Esophagus squamous epithelium (tissue), 5 donors: ENCODE measurements at regions not wholly inside any gene's neighbourhood (a gene's known extent, or its start where the extent isn't known, plus 50 kb on each side); places are given as distances from the start of the nearest gene placed in this dataset.

Source experiments
- DNase-seq: peaks from one replicate; lab custom pipeline; 2025; lab: John Stamatoyannopoulos, UW
- H3K27ac ChIP-seq, 4 donors: fragments of 200-600 bp; sonication (generic); one replicate each; pipeline ENCODE4 v1.5.1; 2016 to 2019; ENCODE audit warnings: mild to moderate bottlenecking in 1 of 4
- H3K27me3 ChIP-seq, 4 donors: fragments of 200-600 bp; sonication (generic); 1 replicate in 3 of 4; 2 replicates in 1 of 4; pipeline versions ENCODE4 v1.5.1 to v1.6.0; 2017 to 2021; ENCODE audit warnings: antibody characterized with exemption in 1 of 4
- H3K36me3 ChIP-seq, 3 donors: fragments of 200-600 bp; sonication (generic); one replicate each; pipeline ENCODE4 v1.5.1; 2016 to 2019
- H3K4me1 ChIP-seq, 3 donors: fragments of 200-600 bp; sonication (generic); one replicate each; pipeline ENCODE4 v1.5.1; 2017 to 2019
- H3K4me3 ChIP-seq, 4 donors: fragments of 200-600 bp; sonication (generic); 1 replicate in 3 of 4; 2 replicates in 1 of 4; pipeline ENCODE4 v1.5.1; 2016 to 2019; ENCODE audit warnings: mild to moderate bottlenecking in 2 of 4, moderate library complexity in 1 of 4
- H3K9me3 ChIP-seq, 3 donors: fragments of 200-600 bp; sonication (generic); one replicate each; pipeline ENCODE4 v1.5.1; 2016 to 2019
- POLR2A ChIP-seq, 4 donors: fragments of 450-650 bp; IDR thresholded peaks; one replicate each; pipeline ENCODE4 v1.6.1; 2017; ENCODE audit warnings: antibody characterized with exemption in 4 of 4, mild to moderate bottlenecking in 4 of 4, moderate library complexity in 3 of 4
- WGBS, 2 donors: methylation state at CpG; one replicate each; pipeline ENCODE4 v1.1.5; 2018; 5-methylcytosine and 5-hydroxymethylcytosine counted together
- intact Hi-C: fragments of 100-400 bp; cut with DNase I; formaldehyde crosslinking; loops from one replicate; pipeline ENCODE4 v1.15.0; 2022
- TF ChIP-seq, protein P1 (sequence below), 6 experiments: fragments of 450-650 bp in 4 of 6; fragments of 200-600 bp in 2 of 6; sonication (generic) in 2 of 6; IDR thresholded peaks; one replicate each; pipeline ENCODE4 v1.5.1; 2016 to 2019; ENCODE audit warnings: antibody characterized with exemption in 6 of 6, mild to moderate bottlenecking in 4 of 6, moderate library complexity in 4 of 6
- donor health status: DM: yes; HTN: yes; CAD: no.

DNA sequence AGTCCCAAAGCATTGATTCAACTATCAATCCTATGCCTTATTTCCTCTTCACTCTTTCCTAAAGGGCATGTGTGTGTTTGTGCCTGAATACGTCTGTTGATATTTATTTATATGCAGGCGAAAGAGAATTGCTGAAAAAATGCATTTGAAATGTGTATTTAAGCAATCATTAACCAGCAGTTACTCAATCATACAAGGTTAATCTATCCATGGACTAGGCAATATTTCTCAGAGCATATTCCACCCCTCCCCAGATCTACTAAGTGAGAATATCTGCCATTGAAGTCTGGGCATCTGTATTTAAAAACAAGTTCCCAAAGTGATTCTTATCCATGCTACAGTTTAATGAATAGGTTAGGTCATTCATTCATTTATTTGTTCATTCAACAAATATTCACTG lies 113.6 kb downstream of the RASGEF1B start:
- no peak for TF ChIP-seq POLR2A (IDR thresholded peaks at IDR 0.05)
- TF ChIP-seq, protein P1, sequence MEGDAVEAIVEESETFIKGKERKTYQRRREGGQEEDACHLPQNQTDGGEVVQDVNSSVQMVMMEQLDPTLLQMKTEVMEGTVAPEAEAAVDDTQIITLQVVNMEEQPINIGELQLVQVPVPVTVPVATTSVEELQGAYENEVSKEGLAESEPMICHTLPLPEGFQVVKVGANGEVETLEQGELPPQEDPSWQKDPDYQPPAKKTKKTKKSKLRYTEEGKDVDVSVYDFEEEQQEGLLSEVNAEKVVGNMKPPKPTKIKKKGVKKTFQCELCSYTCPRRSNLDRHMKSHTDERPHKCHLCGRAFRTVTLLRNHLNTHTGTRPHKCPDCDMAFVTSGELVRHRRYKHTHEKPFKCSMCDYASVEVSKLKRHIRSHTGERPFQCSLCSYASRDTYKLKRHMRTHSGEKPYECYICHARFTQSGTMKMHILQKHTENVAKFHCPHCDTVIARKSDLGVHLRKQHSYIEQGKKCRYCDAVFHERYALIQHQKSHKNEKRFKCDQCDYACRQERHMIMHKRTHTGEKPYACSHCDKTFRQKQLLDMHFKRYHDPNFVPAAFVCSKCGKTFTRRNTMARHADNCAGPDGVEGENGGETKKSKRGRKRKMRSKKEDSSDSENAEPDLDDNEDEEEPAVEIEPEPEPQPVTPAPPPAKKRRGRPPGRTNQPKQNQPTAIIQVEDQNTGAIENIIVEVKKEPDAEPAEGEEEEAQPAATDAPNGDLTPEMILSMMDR (IDR thresholded peaks at IDR 0.05), result no peak
- no peaks in the 10 kb centered on the region for H3K9me3 ChIP-seq
- no peak overlapping the region for H3K27ac ChIP-seq
- WGBS, 2 donors, result 57 to 71% methylated on average over 2 of the region's 2 CpGs
- DNase-seq, result no peak
- no peaks in the 10 kb centered on the region for H3K4me1 ChIP-seq
- no peaks in the 10 kb centered on the region for H3K36me3 ChIP-seq
- peaks cover 0 to 6% (median 0%) of the 10 kb centered on the region in 4 donors for H3K27me3 ChIP-seq
- intact Hi-C loops, result no loop called here
- H3K4me3 ChIP-seq, result no peak overlapping the region

DNA sequence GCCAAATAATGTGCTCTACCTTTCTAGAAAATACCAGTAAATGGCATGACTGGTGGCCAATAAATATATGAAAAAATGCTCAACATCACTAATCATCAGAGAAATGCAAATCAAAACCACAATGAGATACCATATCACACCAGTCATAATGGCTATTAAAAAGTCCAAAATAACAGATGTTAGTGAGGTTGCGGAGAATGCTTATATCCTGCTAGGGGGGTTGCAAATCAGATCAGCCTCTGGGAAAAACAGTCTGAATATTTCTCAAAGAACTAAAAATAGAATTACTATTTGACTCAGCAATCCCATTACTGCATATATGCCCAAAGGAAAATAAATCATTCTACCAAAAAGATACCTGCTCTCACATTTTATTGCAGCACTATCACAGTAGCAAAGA lies 115.1 kb downstream of the RASGEF1B start:
- H3K9me3 ChIP-seq, result no peaks in the 10 kb centered on the region
- H3K4me1 ChIP-seq, result no peaks in the 10 kb centered on the region
- 82 to 93% methylated on average over 1 of the region's 1 CpG for WGBS, 2 donors
- peaks cover 0 to 6% (median 0%) of the 10 kb centered on the region in 4 donors for H3K27me3 ChIP-seq
- no peaks in the 10 kb centered on the region for H3K36me3 ChIP-seq
- no peak overlapping the region for H3K4me3 ChIP-seq
- TF ChIP-seq POLR2A (IDR thresholded peaks at IDR 0.05), result no peak
- TF ChIP-seq, protein P1 (IDR thresholded peaks at IDR 0.05), result no peak
- intact Hi-C loops, result no loop called here
- no peak for DNase-seq
- no peak overlapping the region for H3K27ac ChIP-seq

DNA sequence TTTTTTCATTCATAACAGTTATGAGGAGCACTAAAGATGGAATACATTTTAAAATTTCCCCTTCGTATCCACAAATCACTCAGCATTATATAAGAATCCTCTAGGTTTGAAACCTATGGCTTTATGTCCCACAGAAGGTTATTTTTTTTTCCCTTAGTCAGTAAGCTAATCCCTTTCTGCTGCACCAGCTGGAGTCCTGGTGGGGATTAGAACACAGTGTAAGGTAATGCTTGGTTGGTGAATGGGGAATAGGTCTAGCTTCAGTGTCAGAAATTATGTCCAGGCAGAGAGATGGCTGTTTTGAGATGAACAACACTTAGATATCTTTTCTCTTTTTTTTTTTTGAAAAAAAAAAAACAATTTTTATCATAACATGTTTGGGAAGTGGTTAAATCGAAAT lies 116.6 kb downstream of the RASGEF1B start:
- WGBS, 2 donors, result 62 to 69% methylated on average over 2 of the region's 2 CpGs
- no peak for TF ChIP-seq POLR2A (IDR thresholded peaks at IDR 0.05)
- TF ChIP-seq, protein P1 (IDR thresholded peaks at IDR 0.05), result no peak
- intact Hi-C loops, result no loop called here

DNA sequence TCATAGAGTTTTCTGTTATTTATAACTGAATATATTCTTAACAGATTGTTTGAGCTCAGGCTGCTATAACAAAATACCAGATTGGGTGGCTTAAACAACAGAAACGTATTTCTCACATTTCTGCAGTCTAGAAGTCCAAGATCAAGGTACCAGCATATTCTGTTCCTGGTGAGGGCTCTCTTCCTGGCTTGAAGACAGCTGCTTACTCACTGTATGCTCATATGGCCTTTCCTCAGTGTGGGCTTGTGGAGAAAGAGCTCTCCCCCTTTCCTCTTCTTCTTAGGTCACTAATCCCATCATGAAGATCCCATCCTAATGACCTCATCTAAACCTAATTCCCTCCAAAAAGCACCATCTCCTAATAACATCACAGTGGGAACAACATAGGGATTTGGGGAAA lies 117.8 kb downstream of the RASGEF1B start:
- TF ChIP-seq, protein P1 (IDR thresholded peaks at IDR 0.05), result no peak
- TF ChIP-seq POLR2A (IDR thresholded peaks at IDR 0.05), result no peak
- Histone ChIP-seq H3K4me3 (no peak overlapping the region), H3K9me3 (no peaks in the 10 kb centered on the region), H3K36me3 (no peaks in the 10 kb centered on the region), H3K4me1 (no peaks in the 10 kb centered on the region), H3K27me3 (no peaks in the 10 kb centered on the region), H3K27ac (no peak overlapping the region)
- 32 to 46% methylated on average over 1 of the region's 1 CpG for WGBS, 2 donors
- intact Hi-C loops, result loop anchor here (5.0 kb wide), 1 partner anchor 287 kb away; no protein-coding TSS in a partner anchor
- no peak for DNase-seq

More for the DNA sequence above, 116.6 kb downstream of the RASGEF1B start:
- Histone ChIP-seq H3K36me3 (no peaks in the 10 kb centered on the region), H3K4me3 (no peak overlapping the region), H3K9me3 (no peaks in the 10 kb centered on the region), H3K27ac (no peak overlapping the region), H3K4me1 (no peaks in the 10 kb centered on the region), H3K27me3 (peaks cover 0 to 6% (median 0%) of the 10 kb centered on the region in 4 donors)
- no peak for DNase-seq

DNA sequence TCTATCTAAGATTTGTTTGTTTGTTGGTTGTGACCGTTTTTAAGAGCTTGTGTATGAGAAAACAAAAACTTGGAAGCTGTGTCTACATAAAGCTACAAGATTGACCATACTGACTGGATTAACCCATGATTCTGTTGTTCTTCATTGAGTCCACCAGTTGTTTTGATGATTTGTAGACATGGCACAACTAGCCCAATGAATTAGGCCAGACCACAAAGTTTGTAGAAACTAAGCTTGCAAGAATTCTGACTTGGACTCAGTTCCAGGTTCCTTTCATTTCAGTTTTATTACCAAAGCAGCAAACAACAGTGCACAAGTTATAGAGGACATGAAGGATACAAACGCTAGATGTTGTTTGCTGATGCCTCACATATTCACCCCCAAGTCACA lies 119.3 kb downstream of the RASGEF1B start:
- no peaks in the 10 kb centered on the region for H3K9me3 ChIP-seq
- TF ChIP-seq, protein P1 (IDR thresholded peaks at IDR 0.05), result no peak
- TF ChIP-seq POLR2A (IDR thresholded peaks at IDR 0.05), result no peak
- intact Hi-C loops, result loop anchor here (5.0 kb wide), 1 partner anchor 285 kb away; no protein-coding TSS in a partner anchor
- 58 to 68% methylated on average over 2 of the region's 2 CpGs for WGBS, 2 donors
- no peak overlapping the region for H3K4me3 ChIP-seq
- H3K4me1 ChIP-seq, result no peaks in the 10 kb centered on the region
- H3K36me3 ChIP-seq, result no peaks in the 10 kb centered on the region
- H3K27me3 ChIP-seq, result no peaks in the 10 kb centered on the region
- no peak overlapping the region for H3K27ac ChIP-seq
- no peak for DNase-seq
